GM12873 (cell line): ENCODE measurements at regions not wholly inside any gene's neighbourhood (a gene's known extent, or its start where the extent isn't known, plus 50 kb on each side); places are given as distances from the start of the nearest gene placed in this dataset.

ENCODE experiments used
- TF ChIP-seq, protein P1 (sequence below): IDR thresholded peaks from 2 replicates; pipeline ENCODE4 v1.5.1; 2012; ENCODE audit warnings: low read depth, mild to moderate bottlenecking, moderate library complexity, low read length, control low read depth; ENCODE audit not compliant: insufficient read depth; ENCODE audit errors: missing control alignments

DNA sequence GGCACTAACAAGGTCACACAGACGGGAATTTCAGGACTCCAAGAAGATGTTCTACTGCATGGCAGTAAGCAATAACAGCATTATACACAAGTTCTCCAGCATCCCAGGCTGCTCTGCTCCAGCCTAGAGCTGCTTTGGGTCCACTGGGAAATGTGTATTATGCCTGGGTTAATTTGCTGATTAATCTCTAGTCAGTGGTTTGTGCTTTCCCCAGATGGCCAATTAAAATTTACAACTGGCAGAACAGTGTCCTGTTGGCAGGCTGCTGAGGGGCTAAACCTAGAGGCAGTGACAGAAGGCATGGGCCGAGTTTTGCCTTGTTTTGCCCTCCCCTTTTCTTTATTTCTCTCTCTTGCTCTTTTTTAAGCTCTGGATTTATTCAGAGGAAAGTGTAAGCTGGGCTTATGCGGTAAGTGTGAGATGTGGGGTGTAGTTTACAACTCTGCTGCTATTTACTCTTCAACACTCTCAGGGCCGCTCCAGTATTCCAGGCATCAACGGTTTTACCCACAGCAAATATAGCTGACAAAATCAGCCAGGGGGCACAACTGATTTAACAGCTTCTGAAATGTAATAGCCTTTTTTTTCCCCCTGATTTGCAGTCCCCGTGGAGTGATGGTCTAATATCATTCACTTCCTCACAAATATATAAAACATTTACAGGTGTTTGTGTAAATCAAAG is 348.0 kb downstream of the GPD2 start:
- TF ChIP-seq, protein P1, sequence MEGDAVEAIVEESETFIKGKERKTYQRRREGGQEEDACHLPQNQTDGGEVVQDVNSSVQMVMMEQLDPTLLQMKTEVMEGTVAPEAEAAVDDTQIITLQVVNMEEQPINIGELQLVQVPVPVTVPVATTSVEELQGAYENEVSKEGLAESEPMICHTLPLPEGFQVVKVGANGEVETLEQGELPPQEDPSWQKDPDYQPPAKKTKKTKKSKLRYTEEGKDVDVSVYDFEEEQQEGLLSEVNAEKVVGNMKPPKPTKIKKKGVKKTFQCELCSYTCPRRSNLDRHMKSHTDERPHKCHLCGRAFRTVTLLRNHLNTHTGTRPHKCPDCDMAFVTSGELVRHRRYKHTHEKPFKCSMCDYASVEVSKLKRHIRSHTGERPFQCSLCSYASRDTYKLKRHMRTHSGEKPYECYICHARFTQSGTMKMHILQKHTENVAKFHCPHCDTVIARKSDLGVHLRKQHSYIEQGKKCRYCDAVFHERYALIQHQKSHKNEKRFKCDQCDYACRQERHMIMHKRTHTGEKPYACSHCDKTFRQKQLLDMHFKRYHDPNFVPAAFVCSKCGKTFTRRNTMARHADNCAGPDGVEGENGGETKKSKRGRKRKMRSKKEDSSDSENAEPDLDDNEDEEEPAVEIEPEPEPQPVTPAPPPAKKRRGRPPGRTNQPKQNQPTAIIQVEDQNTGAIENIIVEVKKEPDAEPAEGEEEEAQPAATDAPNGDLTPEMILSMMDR, result no peak

DNA sequence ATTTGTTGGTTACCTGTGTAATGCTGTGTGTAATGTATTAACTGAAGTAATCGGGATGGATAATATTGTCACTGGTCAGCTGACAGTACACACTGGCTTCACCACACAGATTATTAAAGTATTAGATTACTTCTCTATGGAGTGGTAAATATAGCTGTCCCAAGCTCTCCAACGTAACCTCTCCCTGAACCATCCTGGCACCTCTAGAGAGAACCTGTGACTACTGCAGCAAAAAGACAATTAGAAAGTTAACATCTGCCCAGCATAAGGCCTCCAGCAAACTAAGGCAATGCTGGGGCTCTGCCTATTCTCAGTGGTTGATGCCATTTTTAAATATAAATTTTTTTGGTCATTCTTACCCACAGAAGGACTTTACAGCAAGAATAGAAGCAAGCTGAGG is 351.3 kb downstream of the GPD2 start:
- TF ChIP-seq, protein P1, result no peak

DNA sequence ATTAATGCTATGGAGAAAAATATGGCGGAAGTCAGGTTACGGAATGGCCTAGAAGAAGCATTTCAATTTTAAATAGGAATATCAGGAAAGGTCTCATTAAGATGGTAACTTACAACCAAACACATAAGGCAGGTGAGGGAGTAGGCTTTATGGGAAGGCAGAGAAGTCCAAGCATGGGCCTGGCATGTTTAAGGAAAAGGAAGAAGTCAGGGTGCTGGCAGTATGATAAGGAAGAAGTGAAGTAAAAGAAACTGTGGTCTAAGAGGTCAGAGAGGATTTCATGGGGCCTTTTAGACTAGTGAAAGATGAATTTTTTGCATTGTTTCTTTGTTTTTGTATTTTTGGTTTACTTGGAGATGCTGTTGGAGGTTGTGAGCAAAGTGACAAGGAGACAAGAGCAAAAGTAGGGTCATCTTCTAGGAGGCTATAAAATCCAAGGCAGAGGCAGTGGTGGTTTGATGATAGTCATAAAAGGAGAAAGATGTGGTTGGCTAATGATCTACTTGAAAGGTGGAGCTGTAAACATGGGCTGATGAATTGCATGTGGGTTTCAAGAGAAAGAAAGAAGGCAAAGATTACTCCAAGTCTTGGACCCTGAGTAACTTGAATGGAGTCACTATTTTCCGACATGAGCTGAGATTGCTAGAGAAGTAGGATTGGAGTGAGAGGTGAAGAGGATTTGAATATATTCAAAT is 354.3 kb downstream of the GPD2 start:
- TF ChIP-seq, protein P1, result no peak

DNA sequence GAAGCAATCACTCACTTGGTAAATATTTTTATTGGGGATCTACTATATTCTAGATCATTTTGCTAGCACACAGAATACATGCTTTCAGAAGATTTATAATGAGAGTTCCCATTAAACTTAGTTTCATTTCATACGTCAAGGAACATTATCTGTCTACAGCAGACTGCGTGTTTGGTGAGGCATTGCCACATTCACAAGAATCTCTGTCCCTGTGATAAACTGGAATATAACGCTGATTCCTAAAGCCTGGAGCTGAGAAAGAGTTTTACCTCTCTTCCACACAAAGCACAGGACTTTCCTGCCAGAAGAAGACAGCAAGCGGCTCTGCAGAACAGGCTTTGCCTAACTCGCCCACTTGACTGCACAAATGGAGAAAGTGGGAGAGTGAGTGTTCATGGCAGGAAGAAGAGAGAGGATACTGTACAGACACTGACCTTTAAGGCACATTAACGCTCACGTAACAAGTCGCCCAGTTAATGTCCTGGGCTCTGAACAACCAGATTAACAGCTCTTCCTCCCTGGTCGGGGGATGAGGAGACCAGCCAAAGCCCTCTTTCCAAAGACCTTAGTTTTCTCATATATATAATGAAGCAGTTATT is 356.2 kb downstream of the GPD2 start:
- TF ChIP-seq, protein P1, result no peak

DNA sequence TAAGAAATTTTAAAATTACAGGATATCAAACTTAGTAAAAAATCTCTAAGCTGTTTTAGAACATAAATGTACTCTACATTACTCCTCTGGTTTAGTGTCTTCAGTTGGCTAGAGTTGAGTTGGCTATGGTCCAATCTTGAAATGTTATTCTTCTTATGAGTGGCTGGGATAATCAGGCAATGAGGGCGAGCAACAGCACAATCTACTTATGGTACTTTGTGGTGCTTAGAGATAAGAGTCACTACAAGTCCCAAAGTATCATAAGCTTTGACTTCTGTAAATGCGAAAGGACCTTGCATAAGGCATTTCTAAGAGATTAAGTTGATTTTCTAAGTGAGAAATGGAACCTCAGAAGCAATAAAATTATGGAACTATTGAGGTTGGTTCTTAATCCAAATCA is 361.7 kb downstream of the GPD2 start:
- TF ChIP-seq, protein P1, result no peak

DNA sequence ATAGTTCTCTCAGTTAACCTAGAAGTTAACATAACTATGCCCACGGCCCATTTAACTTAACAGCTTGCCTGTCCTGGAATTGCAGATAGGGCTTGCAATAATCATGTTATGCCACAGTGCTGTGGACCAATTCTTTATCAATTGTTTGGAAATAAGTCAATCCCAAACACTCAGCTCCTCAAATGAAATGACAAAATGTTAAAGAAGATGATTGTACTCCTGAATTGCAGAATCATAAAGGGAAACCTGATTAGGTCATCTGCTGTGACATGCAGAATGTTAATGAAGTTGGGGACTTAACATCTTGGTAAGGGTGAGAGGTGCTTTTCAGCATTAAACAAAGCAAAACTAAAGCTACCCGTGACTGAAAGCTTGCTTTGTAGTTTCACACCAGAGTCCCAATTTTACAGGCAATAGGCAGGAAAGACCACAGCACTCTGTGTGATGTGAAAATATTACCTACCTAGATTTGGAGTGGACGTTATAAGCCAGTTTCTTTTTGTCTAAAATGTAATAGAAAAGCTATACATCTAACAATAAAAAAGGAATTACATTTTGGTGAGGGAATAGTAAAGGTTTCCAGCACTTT is 364.0 kb downstream of the GPD2 start:
- TF ChIP-seq, protein P1, result no peak

DNA sequence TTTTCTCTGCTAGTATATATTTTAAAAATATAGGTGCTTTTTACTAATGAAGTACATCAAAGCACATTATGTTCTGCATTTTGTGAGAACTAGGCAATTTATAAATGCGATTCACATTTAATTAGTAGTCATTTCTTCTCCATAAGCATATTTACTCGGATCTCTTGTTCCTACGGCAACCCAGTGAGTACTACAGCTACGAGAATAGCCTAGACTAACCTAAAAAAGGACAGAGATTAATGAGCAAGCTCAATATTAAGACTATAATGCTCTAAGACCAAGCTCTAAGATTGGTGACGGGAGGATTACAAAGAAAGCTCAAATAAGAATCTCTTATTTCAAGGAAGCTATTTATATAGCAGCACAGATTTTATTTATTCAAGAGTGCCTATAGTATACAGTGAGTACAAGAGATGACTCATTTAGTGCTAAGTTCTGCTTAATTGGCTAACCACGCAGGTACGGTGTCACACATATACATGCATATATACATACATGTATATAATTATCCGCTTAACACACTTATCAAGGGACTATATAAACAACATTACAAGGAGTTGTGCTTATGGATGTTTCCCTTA is 364.7 kb downstream of the GPD2 start:
- TF ChIP-seq, protein P1, result no peak
